K562 (cell line): ENCODE measurements at regions not wholly inside any gene's neighbourhood (a gene's known extent, or its start where the extent isn't known, plus 50 kb on each side); places are given as distances from the start of the nearest gene placed in this dataset.

Source experiments
- AFF4 ChIP-seq: sonication (generic); formaldehyde crosslinking; IDR thresholded peaks from 2 replicates; pipeline ENCODE4 v1.8.0; 2023; ENCODE audit warnings: mild to moderate bottlenecking, missing genetic modification reagents
- MTA3 ChIP-seq: fragments of 450-650 bp; formaldehyde crosslinking; IDR thresholded peaks from 2 replicates; pipeline ENCODE4 v1.6.1; 2017; ENCODE audit warnings: mild to moderate bottlenecking, borderline replicate concordance
- PHF20 ChIP-seq: fragments of 450-650 bp; IDR thresholded peaks from 2 replicates; pipeline ENCODE4 v1.6.1; 2018; ENCODE audit not compliant: partially characterized antibody
- ZBTB8A ChIP-seq: fragments of 450-650 bp; IDR thresholded peaks from 2 replicates; pipeline ENCODE4 v1.6.1; 2018; ENCODE audit warnings: mild to moderate bottlenecking, moderate library complexity; ENCODE audit not compliant: partially characterized antibody

GRCh38 chr18:67154979-67155378 is 361.5 kb downstream of the DSEL start:
- TF ChIP-seq PHF20 (no peak), ZBTB8A (no peak), MTA3 (no peak), AFF4 (CRISPR knock-in tag) (no peak)
